Ishikawa (cell line): ENCODE measurements at regions not wholly inside any gene's neighbourhood (a gene's known extent, or its start where the extent isn't known, plus 50 kb on each side); places are given as distances from the start of the nearest gene placed in this dataset.

ENCODE experiments used
- CEBPB ChIP-seq: IDR thresholded peaks from 2 replicates; pipeline ENCODE4 v1.6.1; 2012
- CREB1 ChIP-seq: IDR thresholded peaks from 2 replicates; pipeline ENCODE4 v1.6.1; 2012; ENCODE audit warnings: low read depth
- EGR1 ChIP-seq: IDR thresholded peaks from 2 replicates; pipeline ENCODE4 v1.6.1; 2012
- EP300 ChIP-seq: IDR thresholded peaks from 2 replicates; pipeline ENCODE4 v1.6.1; 2012; ENCODE audit warnings: borderline replicate concordance
- FOXM1 ChIP-seq: IDR thresholded peaks from 2 replicates; pipeline ENCODE4 v1.6.1; 2012; ENCODE audit warnings: low read depth, borderline replicate concordance
- MAX ChIP-seq: IDR thresholded peaks from 2 replicates; pipeline ENCODE4 v1.6.1; 2012
- NFIC ChIP-seq: IDR thresholded peaks from 2 replicates; pipeline ENCODE4 v1.6.1; 2012
- RAD21 ChIP-seq: IDR thresholded peaks from 2 replicates; pipeline ENCODE4 v1.6.1; 2012; ENCODE audit warnings: low read depth
- REST ChIP-seq: IDR thresholded peaks from 2 replicates; pipeline ENCODE4 v1.6.1; 2012; ENCODE audit warnings: low read depth, mild to moderate bottlenecking
- TAF1 ChIP-seq: IDR thresholded peaks from 2 replicates; pipeline ENCODE4 v1.6.1; 2012; ENCODE audit warnings: low read depth, mild to moderate bottlenecking
- TCF12 ChIP-seq: IDR thresholded peaks from 2 replicates; pipeline ENCODE4 v1.6.1; 2012; ENCODE audit warnings: low read depth
- TEAD4 ChIP-seq: IDR thresholded peaks from 2 replicates; pipeline ENCODE4 v1.6.1; 2012
- USF1 ChIP-seq: IDR thresholded peaks from 2 replicates; pipeline ENCODE4 v1.6.1; 2012
- YY1 ChIP-seq: IDR thresholded peaks from 2 replicates; pipeline ENCODE4 v1.6.1; 2012; ENCODE audit warnings: low read depth
- ZBTB7A ChIP-seq: IDR thresholded peaks from 2 replicates; pipeline ENCODE4 v1.6.1; 2012; ENCODE audit warnings: low read depth

GRCh38 chr2:6459138-6459537 is 406.6 kb downstream of the CMPK2 start:
- TF ChIP-seq REST (no peak), TEAD4 (no peak), USF1 (no peak), NFIC (no peak)

- TF ChIP-seq TEAD4: no peak
- no peak for TF ChIP-seq RAD21
- no peak for TF ChIP-seq CEBPB
- no peak for TF ChIP-seq EGR1
- no peak for TF ChIP-seq YY1
- TF ChIP-seq MAX: no peak
- no peak for TF ChIP-seq CREB1
These were observed 395.2 kb downstream of the CMPK2 start for GRCh38 chr2:6470518-6470917.

GRCh38 chr2:6471419-6471818 is 394.3 kb downstream of the CMPK2 start:
- no peak for TF ChIP-seq NFIC
- TF ChIP-seq TCF12: no peak
- no peak for TF ChIP-seq RAD21
- TF ChIP-seq CEBPB: no peak
- TF ChIP-seq USF1: no peak
- no peak for TF ChIP-seq TAF1
- no peak for TF ChIP-seq TEAD4
- TF ChIP-seq YY1: no peak
- no peak for TF ChIP-seq EP300
- no peak for TF ChIP-seq EGR1
- TF ChIP-seq MAX: no peak

- no peak for TF ChIP-seq TEAD4
These were observed 391.3 kb downstream of the CMPK2 start for GRCh38 chr2:6474161-6475140.

- TF ChIP-seq TAF1: no peak
- no peak for TF ChIP-seq RAD21
- TF ChIP-seq YY1: no peak
These were observed 390.4 kb downstream of the CMPK2 start for GRCh38 chr2:6475155-6475940.

GRCh38 chr2:6480514-6480913 is 385.2 kb downstream of the CMPK2 start:
- TF ChIP-seq CEBPB (no peak), USF1 (no peak), ZBTB7A (no peak), RAD21 (no peak), REST (no peak), TEAD4 (no peak), YY1 (no peak), TAF1 (no peak), CREB1 (no peak), EP300 (no peak), MAX (no peak), EGR1 (no peak), NFIC (no peak), TCF12 (no peak), FOXM1 (no peak)
